ENCODE measurements at regions not wholly inside any gene's neighbourhood (a gene's known extent, or its start where the extent isn't known, plus 50 kb on each side); places are given as distances from the start of the nearest gene placed in this dataset.
A peak's percentile ranks its signal among the peaks of the same experiment; 100 is the strongest.

DNA sequence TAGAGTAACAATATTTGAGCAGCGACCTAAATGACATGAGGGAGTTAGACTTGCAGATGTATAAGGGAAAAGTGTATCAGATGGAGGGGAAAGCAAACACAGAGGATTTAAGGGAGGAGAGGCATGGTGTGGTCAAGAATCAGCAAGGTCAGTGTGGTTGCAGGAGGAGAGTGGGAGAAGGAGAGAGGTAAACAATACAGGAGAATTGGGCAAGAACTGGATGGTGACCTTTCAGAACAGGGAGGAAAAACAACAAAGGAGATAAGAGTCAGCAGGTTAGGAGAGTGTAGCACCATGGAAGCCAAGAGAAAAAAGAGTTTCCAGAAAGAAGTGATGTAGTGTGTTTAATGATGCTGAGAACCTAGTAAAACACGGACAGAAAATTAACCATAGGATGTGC lies 178.5 kb downstream of the PAPSS1 start:
- H3K4me1 Mint-ChIP-seq, result peaks cover 5% of the 10 kb centered on the region
- H3K4me3 Mint-ChIP-seq, result no peak overlapping the region
- TF ChIP-seq, protein P1, sequence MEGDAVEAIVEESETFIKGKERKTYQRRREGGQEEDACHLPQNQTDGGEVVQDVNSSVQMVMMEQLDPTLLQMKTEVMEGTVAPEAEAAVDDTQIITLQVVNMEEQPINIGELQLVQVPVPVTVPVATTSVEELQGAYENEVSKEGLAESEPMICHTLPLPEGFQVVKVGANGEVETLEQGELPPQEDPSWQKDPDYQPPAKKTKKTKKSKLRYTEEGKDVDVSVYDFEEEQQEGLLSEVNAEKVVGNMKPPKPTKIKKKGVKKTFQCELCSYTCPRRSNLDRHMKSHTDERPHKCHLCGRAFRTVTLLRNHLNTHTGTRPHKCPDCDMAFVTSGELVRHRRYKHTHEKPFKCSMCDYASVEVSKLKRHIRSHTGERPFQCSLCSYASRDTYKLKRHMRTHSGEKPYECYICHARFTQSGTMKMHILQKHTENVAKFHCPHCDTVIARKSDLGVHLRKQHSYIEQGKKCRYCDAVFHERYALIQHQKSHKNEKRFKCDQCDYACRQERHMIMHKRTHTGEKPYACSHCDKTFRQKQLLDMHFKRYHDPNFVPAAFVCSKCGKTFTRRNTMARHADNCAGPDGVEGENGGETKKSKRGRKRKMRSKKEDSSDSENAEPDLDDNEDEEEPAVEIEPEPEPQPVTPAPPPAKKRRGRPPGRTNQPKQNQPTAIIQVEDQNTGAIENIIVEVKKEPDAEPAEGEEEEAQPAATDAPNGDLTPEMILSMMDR (IDR thresholded peaks at IDR 0.05; ENCODE audit: unreplicated experiment in 3 of 3), result no peak
- no peaks in the 10 kb centered on the region for H3K36me3 Mint-ChIP-seq (ENCODE audit: low read depth)
- H3K27ac Mint-ChIP-seq, result no peak overlapping the region
- peaks cover under 1% of the 10 kb centered on the region for H3K9me3 Mint-ChIP-seq
- no peaks in the 10 kb centered on the region for H3K27me3 Mint-ChIP-seq (ENCODE audit: low read depth)

DNA sequence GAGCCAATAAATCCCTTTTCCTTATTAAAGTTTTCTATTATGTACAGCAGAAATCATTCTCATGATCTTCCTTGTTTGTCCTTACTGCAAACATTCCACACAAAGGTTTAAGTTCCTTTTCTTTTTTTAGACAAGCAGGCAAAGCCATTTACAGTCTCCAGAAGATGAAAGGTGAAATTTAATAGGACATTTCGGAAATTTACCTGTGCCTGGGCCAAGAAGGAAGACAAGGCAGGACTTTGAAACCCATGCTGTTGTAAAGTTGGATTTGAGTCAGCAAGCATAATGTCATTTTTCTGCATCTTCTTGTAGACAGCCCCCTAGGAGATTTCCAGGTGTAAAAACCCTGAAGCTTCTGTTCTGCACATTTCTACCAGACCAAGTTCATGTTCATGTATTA lies 188.1 kb downstream of the PAPSS1 start:
- TF ChIP-seq, protein P1 (IDR thresholded peaks at IDR 0.05; ENCODE audit: unreplicated experiment in 3 of 3), result no peak
- Mint-ChIP-seq H3K27me3 (ENCODE audit: low read depth) (no peaks in the 10 kb centered on the region), H3K9me3 (peaks cover 4% of the 10 kb centered on the region), H3K4me3 (no peak overlapping the region), H3K4me1 (no peaks in the 10 kb centered on the region), H3K27ac (no peak overlapping the region), H3K36me3 (ENCODE audit: low read depth) (no peaks in the 10 kb centered on the region)

DNA sequence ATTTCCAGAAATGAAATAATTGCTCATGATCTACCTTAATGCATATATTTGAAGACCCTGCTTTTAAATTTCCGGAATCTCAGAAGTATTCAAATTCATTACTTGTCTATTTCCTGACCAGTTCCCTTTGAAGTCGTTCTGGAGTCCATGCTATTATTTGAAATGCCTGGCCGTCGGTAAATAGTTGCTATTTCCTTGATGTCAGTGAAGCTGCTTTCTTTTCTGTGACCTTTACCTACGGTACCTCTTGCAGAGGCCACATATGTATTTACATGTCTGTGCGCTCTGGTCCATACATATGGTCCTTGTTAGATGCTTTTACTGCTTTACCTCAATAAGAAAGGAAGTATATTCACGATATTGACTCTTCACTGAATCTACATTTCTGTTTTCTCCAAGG lies 199.7 kb downstream of the PAPSS1 start:
- H3K27ac Mint-ChIP-seq, result no peak overlapping the region
- H3K27me3 Mint-ChIP-seq (ENCODE audit: low read depth), result no peaks in the 10 kb centered on the region
- H3K36me3 Mint-ChIP-seq (ENCODE audit: low read depth), result no peaks in the 10 kb centered on the region
- peaks cover under 1% of the 10 kb centered on the region for H3K9me3 Mint-ChIP-seq
- peaks cover 5% of the 10 kb centered on the region for H3K4me1 Mint-ChIP-seq
- TF ChIP-seq, protein P1 (IDR thresholded peaks at IDR 0.05; ENCODE audit: unreplicated experiment in 3 of 3), result no peak
- no peak overlapping the region for H3K4me3 Mint-ChIP-seq

DNA sequence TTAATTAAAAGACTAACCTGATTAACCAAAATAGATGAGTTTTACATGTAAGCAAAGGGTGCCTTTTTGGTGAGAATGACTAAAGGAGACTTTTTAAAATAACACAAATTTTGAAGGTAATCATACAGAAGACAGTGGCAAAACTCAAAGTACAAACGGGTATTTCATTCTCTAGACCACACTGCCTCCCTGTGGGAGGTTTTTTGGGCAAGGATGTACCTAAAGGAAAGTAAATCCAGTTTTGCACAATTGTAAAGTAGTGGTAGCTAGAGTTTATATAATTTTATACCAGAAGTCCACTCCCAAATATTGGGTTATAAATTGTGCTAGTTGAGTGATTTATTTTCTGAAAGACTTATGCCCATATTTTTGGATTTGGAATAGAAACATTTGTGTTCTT lies 201.0 kb downstream of the PAPSS1 start:
- H3K36me3 Mint-ChIP-seq (ENCODE audit: low read depth), result no peaks in the 10 kb centered on the region
- H3K4me3 Mint-ChIP-seq, result no peak overlapping the region
- TF ChIP-seq, protein P1 (IDR thresholded peaks at IDR 0.05; ENCODE audit: unreplicated experiment in 3 of 3), result peak; percentile 47 to 62 (median 61)
- peaks cover 7% of the 10 kb centered on the region for H3K9me3 Mint-ChIP-seq
- no peak overlapping the region for H3K27ac Mint-ChIP-seq
- H3K4me1 Mint-ChIP-seq, result peaks cover 5% of the 10 kb centered on the region
- H3K27me3 Mint-ChIP-seq (ENCODE audit: low read depth), result peaks cover 3% of the 10 kb centered on the region

DNA sequence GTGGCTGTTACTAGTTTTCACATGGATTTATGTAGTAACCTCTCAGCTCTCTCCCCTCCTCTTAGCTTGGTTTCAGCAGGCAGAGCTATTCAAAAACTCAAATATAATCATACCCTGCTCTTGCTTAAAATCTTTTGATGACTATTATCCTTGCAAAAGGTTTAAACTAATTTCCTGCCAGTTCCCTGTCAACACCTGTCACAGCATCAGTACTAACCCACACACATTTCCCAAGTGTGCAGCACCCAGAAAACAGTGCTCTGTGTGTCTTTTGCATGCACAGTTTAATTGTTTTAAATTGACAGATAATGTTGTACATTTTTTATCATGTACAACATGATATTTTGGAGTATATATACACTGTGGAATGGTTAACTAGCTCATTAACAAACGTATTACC lies 202.0 kb downstream of the PAPSS1 start:
- Mint-ChIP-seq H3K27ac (no peak overlapping the region), H3K4me3 (no peak overlapping the region), H3K36me3 (ENCODE audit: low read depth) (no peaks in the 10 kb centered on the region), H3K4me1 (peaks cover 5% of the 10 kb centered on the region), H3K27me3 (ENCODE audit: low read depth) (peaks cover 3% of the 10 kb centered on the region), H3K9me3 (peaks cover 7% of the 10 kb centered on the region)
- TF ChIP-seq, protein P1 (IDR thresholded peaks at IDR 0.05; ENCODE audit: unreplicated experiment in 3 of 3), result no peak

DNA sequence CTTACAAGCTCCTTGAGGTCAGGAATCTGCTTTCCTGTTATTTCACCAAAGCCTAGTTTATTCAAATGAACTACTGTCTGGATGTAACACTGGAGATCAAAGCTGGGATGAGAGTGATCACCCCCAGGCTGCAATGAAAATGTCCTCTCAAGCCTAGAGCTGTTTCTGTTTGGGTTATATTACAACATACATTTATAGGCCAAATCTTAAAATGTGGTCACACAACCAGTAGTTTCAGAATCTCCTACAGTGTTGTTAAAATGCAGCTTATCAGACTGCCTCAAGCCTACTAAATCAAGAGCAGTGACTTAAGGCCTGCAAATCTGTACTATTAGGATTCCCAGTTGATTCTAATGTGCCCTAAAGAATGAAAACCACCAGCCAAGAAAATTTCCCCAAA lies 207.5 kb downstream of the PAPSS1 start:
- no peaks in the 10 kb centered on the region for H3K4me1 Mint-ChIP-seq
- TF ChIP-seq, protein P1 (IDR thresholded peaks at IDR 0.05; ENCODE audit: unreplicated experiment in 3 of 3), result no peak
- H3K36me3 Mint-ChIP-seq (ENCODE audit: low read depth), result no peaks in the 10 kb centered on the region
- H3K27me3 Mint-ChIP-seq (ENCODE audit: low read depth), result peaks cover 3% of the 10 kb centered on the region
- H3K9me3 Mint-ChIP-seq, result peaks cover 7% of the 10 kb centered on the region
- no peak overlapping the region for H3K27ac Mint-ChIP-seq
- no peak overlapping the region for H3K4me3 Mint-ChIP-seq
